Heart right ventricle (tissue), 16 donors: ENCODE measurements at regions not wholly inside any gene's neighbourhood (a gene's known extent, or its start where the extent isn't known, plus 50 kb on each side); places are given as distances from the start of the nearest gene placed in this dataset.

Source experiments
- ATAC-seq, 8 donors: fragments of 200-7000 bp; cut with Tn5 transposase; one replicate each; pipeline ENCODE4 v1.9.1; 2020; ENCODE audit warnings: mild to moderate bottlenecking in 8 of 8, moderate library complexity in 8 of 8, moderate number of reproducible peaks in 1 of 8
- DNase-seq, 2 donors: peaks; one replicate each; pipeline ENCODE4 v3.0.0-alpha.2; 2020
- H3K27ac ChIP-seq, 10 donors: fragments of 200-600 bp; sonication (generic) in 2 of 10; one replicate each; pipeline versions ENCODE4 v1.5.0 to v1.8.0; 2020 to 2022; ENCODE audit warnings: mild to moderate bottlenecking in 3 of 10
- H3K27me3 ChIP-seq, 7 donors: fragments of 200-600 bp; one replicate each; pipeline ENCODE4 v1.8.0; 2021 to 2022; ENCODE audit warnings: mild to moderate bottlenecking in 2 of 7
- H3K36me3 ChIP-seq, 9 donors: fragments of 200-600 bp; sonication (generic) in 1 of 9; one replicate each; pipeline versions ENCODE4 v1.5.0 to v1.8.0; 2020 to 2022; ENCODE audit warnings: mild to moderate bottlenecking in 2 of 9
- H3K4me1 ChIP-seq, 9 donors: fragments of 200-600 bp; sonication (generic) in 1 of 9; one replicate each; pipeline versions ENCODE4 v1.5.0 to v1.8.0; 2020 to 2022; ENCODE audit warnings: mild to moderate bottlenecking in 4 of 9
- H3K4me3 ChIP-seq, 10 donors: fragments of 200-600 bp; sonication (generic) in 2 of 10; one replicate each; pipeline versions ENCODE4 v1.5.0 to v1.8.0; 2020 to 2022; ENCODE audit warnings: mild to moderate bottlenecking in 7 of 10, moderate library complexity in 2 of 10
- H3K9me3 ChIP-seq, 11 donors: fragments of 200-600 bp in 10 of 11; sonication (generic) in 2 of 11; one replicate each; pipeline versions ENCODE4 v1.5.0 to v1.8.0; 2013 to 2022; ENCODE audit warnings: mild to moderate bottlenecking in 2 of 11, control low read depth in 1 of 11, moderate library complexity in 1 of 11
- WGBS, 2 donors: extraction: QIAGEN DNeasy Blood & Tissue Kit; methylation state at CpG; one replicate each; pipeline ENCODE4 v1.1.7; 2013; ENCODE audit warnings: inconsistent platforms in 1 of 2; 5-methylcytosine and 5-hydroxymethylcytosine counted together
- intact Hi-C, 10 donors: fragments of 100-400 bp; cut with DNase I; formaldehyde crosslinking; loops; one replicate each; pipeline versions ENCODE4 v1.11.1 to v1.14.2; 2022
- TF ChIP-seq, protein P1 (sequence below), 9 donors: fragments of 200-600 bp; sonication (generic) in 2 of 9; IDR thresholded peaks; one replicate each; pipeline versions ENCODE4 v1.5.0 to v1.8.0; 2021 to 2022; ENCODE audit warnings: antibody characterized with exemption in 9 of 9, mild to moderate bottlenecking in 5 of 9, moderate library complexity in 1 of 9
- donor health status: Arrhythmogenic right ventricular cardiomyopathy.
- donor health status: ischemic (EF 13 %, LVEDD 7.1; RV severe dilation, severe dysfunction).
- donor health status: healthy with polysubstance abuse.
- donor health status: DM: no; HTN: yes; CAD: no.
- donor health status: DM: no; HTN: no; CAD: no.
- donor health status: ischemic (EF 25% LVEDD 6.9; RV normal size, moderate dysfunction).
- donor health status: ischemic (EF 25% LVEDD 5.7; RV mildly dilated, moderate dysfunction).
- donor health status: healthy.
- donor health status: DM: yes; HTN: yes; CAD: no.
- donor health status: Ischemic cardiomyopathy.
- donor health status: ischemic (EF 35%, LVEDD 5.7; RV mildly dilated, moderate dysfunction).
- donor health status: nonischemic (EF 11% LVEDD 7.7; RV severe dilation, severe dysfunction).
- donor health status: DM: yes; HTN: yes; CAD: no.
- donor health status: PGD.
- donor health status: ischemic (EF 29% LVEDD 5.4; RV normal size, mild dysfunction).
- donor health status: nonischemic (EF 23%, LVEDD 6.1; RV moderate dilation, normal function).

GRCh38 chr7:33698041-33698440, 207.3 kb upstream of the BMPER start:
- H3K4me3 ChIP-seq = no peak overlapping the region
- no peak overlapping the region for H3K27ac ChIP-seq
- intact Hi-C loops = no loop called here
- no peaks in the 10 kb centered on the region for H3K27me3 ChIP-seq
- DNase-seq = no peak
- H3K9me3 ChIP-seq = peaks cover 0 to 30% (median 7%) of the 10 kb centered on the region in 11 donors
- no peaks in the 10 kb centered on the region for H3K4me1 ChIP-seq
- ATAC-seq = no peak
- TF ChIP-seq, protein P1, sequence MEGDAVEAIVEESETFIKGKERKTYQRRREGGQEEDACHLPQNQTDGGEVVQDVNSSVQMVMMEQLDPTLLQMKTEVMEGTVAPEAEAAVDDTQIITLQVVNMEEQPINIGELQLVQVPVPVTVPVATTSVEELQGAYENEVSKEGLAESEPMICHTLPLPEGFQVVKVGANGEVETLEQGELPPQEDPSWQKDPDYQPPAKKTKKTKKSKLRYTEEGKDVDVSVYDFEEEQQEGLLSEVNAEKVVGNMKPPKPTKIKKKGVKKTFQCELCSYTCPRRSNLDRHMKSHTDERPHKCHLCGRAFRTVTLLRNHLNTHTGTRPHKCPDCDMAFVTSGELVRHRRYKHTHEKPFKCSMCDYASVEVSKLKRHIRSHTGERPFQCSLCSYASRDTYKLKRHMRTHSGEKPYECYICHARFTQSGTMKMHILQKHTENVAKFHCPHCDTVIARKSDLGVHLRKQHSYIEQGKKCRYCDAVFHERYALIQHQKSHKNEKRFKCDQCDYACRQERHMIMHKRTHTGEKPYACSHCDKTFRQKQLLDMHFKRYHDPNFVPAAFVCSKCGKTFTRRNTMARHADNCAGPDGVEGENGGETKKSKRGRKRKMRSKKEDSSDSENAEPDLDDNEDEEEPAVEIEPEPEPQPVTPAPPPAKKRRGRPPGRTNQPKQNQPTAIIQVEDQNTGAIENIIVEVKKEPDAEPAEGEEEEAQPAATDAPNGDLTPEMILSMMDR (IDR thresholded peaks at IDR 0.05) = no peak
- 88 to 92% methylated on average over 7 of the region's 7 CpGs for WGBS, 2 donors
- peaks cover 0 to 4% (median 0%) of the 10 kb centered on the region in 9 donors for H3K36me3 ChIP-seq

GRCh38 chr7:33698692-33699128, 206.6 kb upstream of the BMPER start:
- Histone ChIP-seq H3K27ac (no peak overlapping the region), H3K4me1 (no peaks in the 10 kb centered on the region), H3K4me3 (no peak overlapping the region), H3K36me3 (peaks cover 0 to 4% (median 0%) of the 10 kb centered on the region in 9 donors), H3K9me3 (peaks cover 0 to 30% (median 7%) of the 10 kb centered on the region in 11 donors), H3K27me3 (no peaks in the 10 kb centered on the region)
- ATAC-seq (no peak), DNase-seq (no peak)
- WGBS, 2 donors = 84 to 86% methylated on average over 6 of the region's 6 CpGs
- intact Hi-C loops = no loop called here
- TF ChIP-seq, protein P1 (IDR thresholded peaks at IDR 0.05) = no peak

DNA sequence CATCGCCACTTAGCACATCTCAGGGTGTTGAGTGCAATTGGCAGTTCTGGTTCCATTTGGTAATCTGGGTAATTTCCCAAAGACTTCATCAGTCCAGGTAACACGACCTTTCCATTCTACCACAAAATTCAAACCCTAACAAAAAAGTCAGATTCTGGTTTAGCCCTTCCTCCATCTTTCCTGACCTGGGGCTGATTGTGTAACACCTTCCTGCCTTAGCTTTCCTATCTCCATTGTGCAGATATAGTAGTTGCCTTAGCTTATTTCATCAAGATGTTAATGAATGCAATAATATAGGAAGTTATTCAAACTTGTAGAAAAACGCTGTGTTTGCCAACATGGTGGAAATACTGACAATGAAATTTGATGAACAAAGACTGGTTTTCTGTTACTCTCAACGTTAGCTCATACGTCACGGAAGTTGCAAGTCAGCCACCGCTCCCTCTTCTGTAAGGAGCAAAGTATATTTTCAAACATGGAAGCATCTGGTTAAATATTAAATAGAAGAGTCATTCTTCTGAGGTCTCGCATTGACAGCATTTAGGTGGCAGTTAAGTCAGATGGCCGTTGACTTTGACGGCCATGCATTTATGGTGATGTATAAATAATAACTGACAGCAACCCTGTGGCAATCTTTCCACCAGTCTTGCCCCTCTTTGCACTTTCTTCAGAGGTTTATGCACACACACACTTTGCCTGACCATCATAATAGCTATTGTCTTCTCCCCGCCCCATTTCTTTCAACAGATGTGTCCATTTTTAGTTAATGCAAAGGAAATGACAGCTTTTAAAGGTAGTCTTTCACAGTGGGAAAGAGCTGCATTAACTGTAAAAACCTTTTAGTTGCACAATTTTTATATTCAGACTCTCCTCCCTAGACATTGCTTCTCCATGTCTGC, 205.1 kb upstream of the BMPER start:
- TF ChIP-seq, protein P1 (IDR thresholded peaks at IDR 0.05) = no peak
- intact Hi-C loops = no loop called here
- ATAC-seq (no peak), DNase-seq (no peak)
- WGBS, 2 donors = 85 to 86% methylated on average over 11 of the region's 11 CpGs
- Histone ChIP-seq H3K9me3 (peaks cover 0 to 30% (median 7%) of the 10 kb centered on the region in 11 donors), H3K27me3 (no peaks in the 10 kb centered on the region), H3K4me1 (no peaks in the 10 kb centered on the region), H3K4me3 (no peak overlapping the region), H3K36me3 (peaks cover 0 to 4% (median 0%) of the 10 kb centered on the region in 9 donors), H3K27ac (no peak overlapping the region)

GRCh38 chr7:33701189-33701740, 204.1 kb upstream of the BMPER start:
- peaks cover 0 to 4% (median 0%) of the 10 kb centered on the region in 9 donors for H3K36me3 ChIP-seq
- peaks cover 0 to 30% (median 7%) of the 10 kb centered on the region in 11 donors for H3K9me3 ChIP-seq
- no peaks in the 10 kb centered on the region for H3K27me3 ChIP-seq
- TF ChIP-seq, protein P1 (IDR thresholded peaks at IDR 0.05) = no peak
- ATAC-seq (no peak), DNase-seq (no peak)
- WGBS, 2 donors = 90 to 98% methylated on average over 7 of the region's 7 CpGs
- H3K27ac ChIP-seq = no peak overlapping the region
- no peaks in the 10 kb centered on the region for H3K4me1 ChIP-seq
- no peak overlapping the region for H3K4me3 ChIP-seq
- intact Hi-C loops = no loop called here
